ENCODE measurements at regions not wholly inside any gene's neighbourhood (a gene's known extent, or its start where the extent isn't known, plus 50 kb on each side); places are given as distances from the start of the nearest gene placed in this dataset.

- TF ChIP-seq, protein P1, sequence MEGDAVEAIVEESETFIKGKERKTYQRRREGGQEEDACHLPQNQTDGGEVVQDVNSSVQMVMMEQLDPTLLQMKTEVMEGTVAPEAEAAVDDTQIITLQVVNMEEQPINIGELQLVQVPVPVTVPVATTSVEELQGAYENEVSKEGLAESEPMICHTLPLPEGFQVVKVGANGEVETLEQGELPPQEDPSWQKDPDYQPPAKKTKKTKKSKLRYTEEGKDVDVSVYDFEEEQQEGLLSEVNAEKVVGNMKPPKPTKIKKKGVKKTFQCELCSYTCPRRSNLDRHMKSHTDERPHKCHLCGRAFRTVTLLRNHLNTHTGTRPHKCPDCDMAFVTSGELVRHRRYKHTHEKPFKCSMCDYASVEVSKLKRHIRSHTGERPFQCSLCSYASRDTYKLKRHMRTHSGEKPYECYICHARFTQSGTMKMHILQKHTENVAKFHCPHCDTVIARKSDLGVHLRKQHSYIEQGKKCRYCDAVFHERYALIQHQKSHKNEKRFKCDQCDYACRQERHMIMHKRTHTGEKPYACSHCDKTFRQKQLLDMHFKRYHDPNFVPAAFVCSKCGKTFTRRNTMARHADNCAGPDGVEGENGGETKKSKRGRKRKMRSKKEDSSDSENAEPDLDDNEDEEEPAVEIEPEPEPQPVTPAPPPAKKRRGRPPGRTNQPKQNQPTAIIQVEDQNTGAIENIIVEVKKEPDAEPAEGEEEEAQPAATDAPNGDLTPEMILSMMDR (conservative IDR thresholded peaks at IDR 0.05; ENCODE audit: low read depth in 2 of 2): no peak
- TF ChIP-seq NANOG (IDR thresholded peaks at IDR 0.05; ENCODE audit: borderline replicate concordance) (no peak), ZNF114 (CRISPR knock-in tag; IDR thresholded peaks at IDR 0.05) (no peak), EZH2phosphoT487 (IDR thresholded peaks at IDR 0.05; ENCODE audit: unreplicated experiment) (no peak), STAT1 (IDR thresholded peaks at IDR 0.05; ENCODE audit: unreplicated experiment) (no peak)
- TF ChIP-seq, protein P2, sequence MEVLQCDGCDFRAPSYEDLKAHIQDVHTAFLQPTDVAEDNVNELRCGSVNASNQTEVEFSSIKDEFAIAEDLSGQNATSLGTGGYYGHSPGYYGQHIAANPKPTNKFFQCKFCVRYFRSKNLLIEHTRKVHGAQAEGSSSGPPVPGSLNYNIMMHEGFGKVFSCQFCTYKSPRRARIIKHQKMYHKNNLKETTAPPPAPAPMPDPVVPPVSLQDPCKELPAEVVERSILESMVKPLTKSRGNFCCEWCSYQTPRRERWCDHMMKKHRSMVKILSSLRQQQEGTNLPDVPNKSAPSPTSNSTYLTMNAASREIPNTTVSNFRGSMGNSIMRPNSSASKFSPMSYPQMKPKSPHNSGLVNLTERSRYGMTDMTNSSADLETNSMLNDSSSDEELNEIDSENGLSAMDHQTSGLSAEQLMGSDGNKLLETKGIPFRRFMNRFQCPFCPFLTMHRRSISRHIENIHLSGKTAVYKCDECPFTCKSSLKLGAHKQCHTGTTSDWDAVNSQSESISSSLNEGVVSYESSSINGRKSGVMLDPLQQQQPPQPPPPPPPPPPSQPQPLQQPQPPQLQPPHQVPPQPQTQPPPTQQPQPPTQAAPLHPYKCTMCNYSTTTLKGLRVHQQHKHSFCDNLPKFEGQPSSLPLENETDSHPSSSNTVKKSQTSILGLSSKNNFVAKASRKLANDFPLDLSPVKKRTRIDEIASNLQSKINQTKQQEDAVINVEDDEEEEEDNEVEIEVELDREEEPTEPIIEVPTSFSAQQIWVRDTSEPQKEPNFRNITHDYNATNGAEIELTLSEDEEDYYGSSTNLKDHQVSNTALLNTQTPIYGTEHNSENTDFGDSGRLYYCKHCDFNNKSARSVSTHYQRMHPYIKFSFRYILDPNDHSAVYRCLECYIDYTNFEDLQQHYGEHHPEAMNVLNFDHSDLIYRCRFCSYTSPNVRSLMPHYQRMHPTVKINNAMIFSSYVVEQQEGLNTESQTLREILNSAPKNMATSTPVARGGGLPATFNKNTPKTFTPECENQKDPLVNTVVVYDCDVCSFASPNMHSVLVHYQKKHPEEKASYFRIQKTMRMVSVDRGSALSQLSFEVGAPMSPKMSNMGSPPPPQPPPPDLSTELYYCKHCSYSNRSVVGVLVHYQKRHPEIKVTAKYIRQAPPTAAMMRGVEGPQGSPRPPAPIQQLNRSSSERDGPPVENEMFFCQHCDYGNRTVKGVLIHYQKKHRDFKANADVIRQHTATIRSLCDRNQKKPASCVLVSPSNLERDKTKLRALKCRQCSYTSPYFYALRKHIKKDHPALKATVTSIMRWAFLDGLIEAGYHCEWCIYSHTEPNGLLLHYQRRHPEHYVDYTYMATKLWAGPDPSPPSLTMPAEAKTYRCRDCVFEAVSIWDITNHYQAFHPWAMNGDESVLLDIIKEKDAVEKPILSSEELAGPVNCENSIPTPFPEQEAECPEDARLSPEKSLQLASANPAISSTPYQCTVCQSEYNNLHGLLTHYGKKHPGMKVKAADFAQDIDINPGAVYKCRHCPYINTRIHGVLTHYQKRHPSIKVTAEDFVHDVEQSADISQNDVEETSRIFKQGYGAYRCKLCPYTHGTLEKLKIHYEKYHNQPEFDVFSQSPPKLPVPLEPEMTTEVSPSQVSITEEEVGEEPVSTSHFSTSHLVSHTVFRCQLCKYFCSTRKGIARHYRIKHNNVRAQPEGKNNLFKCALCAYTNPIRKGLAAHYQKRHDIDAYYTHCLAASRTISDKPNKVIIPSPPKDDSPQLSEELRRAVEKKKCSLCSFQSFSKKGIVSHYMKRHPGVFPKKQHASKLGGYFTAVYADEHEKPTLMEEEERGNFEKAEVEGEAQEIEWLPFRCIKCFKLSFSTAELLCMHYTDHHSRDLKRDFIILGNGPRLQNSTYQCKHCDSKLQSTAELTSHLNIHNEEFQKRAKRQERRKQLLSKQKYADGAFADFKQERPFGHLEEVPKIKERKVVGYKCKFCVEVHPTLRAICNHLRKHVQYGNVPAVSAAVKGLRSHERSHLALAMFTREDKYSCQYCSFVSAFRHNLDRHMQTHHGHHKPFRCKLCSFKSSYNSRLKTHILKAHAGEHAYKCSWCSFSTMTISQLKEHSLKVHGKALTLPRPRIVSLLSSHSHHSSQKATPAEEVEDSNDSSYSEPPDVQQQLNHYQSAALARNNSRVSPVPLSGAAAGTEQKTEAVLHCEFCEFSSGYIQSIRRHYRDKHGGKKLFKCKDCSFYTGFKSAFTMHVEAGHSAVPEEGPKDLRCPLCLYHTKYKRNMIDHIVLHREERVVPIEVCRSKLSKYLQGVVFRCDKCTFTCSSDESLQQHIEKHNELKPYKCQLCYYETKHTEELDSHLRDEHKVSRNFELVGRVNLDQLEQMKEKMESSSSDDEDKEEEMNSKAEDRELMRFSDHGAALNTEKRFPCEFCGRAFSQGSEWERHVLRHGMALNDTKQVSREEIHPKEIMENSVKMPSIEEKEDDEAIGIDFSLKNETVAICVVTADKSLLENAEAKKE (CRISPR knock-in tag; IDR thresholded peaks at IDR 0.05): no peak
These were observed 672.1 kb downstream of the MAFB start (continued) for GRCh38 chr20:40016890-40017289.

DNA sequence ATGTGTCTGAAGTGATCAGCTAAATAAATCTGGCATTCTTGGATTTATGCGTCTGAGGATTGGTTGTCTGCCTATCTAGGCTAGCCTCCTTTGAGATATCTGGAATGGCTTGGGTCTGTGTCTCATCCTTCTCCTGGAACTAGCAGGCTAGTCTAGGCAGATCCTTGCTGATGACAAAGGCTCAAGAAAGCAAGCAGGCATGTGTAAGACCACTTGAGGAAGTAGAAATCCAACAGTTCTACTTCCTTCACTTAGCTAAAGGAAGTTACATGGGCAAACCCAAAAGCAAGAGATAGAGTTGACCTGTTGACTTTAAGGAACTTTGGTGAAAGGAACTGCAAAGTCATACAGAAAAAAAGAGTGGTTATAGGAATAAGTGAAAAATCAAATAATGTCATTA is 672.6 kb downstream of the MAFB start:
- H2AFZ ChIP-seq: no peak overlapping the region
- H3K36me3 Mint-ChIP-seq (ENCODE audit: low read depth): no peaks in the 10 kb centered on the region
- no peak overlapping the region for H3K4me2 ChIP-seq
- no peak for ATAC-seq
- H3K79me2 ChIP-seq (replicated peaks; ENCODE audit: insufficient read depth): no peaks in the 10 kb centered on the region
- H3F3A ChIP-seq (replicated peaks; ENCODE audit: low read depth): no peaks in the 10 kb centered on the region
- no peaks in the 10 kb centered on the region for H3K4me1 Mint-ChIP-seq
- no peaks in the 10 kb centered on the region for H3K36me3 ChIP-seq (ENCODE audit: insufficient read depth)
- H3K27ac ChIP-seq (ENCODE audit: low read depth): no peak overlapping the region
- no peak overlapping the region for H3K4me3 Mint-ChIP-seq
- no peak for DNase-seq (ENCODE audit: low spot score)
- H3K4me1 ChIP-seq (ENCODE audit: insufficient read depth): no peaks in the 10 kb centered on the region
- no peaks in the 10 kb centered on the region for H3K9me2 ChIP-seq (ENCODE audit: insufficient read depth)
- no peak overlapping the region for H3K27ac Mint-ChIP-seq
- H3K27me3 ChIP-seq (ENCODE audit: insufficient read depth): no peaks in the 10 kb centered on the region
- no peaks in the 10 kb centered on the region for H3K9me3 Mint-ChIP-seq
- no peaks in the 10 kb centered on the region for H3K27me3 Mint-ChIP-seq (ENCODE audit: insufficient read depth, low read depth, poor library complexity)
- H3K4me3 ChIP-seq: no peak overlapping the region
- H4K20me1 ChIP-seq (replicated peaks; ENCODE audit: insufficient read depth): no peaks in the 10 kb centered on the region
- TF ChIP-seq NANOG (IDR thresholded peaks at IDR 0.05; ENCODE audit: borderline replicate concordance) (no peak), EZH2 (IDR thresholded peaks at IDR 0.05; ENCODE audit: low read depth, unreplicated experiment) (no peak), CREB1 (CRISPR knock-in tag; IDR thresholded peaks at IDR 0.05; ENCODE audit: low read depth) (no peak), JUNB (IDR thresholded peaks at IDR 0.05; ENCODE audit: unreplicated experiment) (no peak), REST (IDR thresholded peaks at IDR 0.05; ENCODE audit: unreplicated experiment) (no peak), STAT1 (IDR thresholded peaks at IDR 0.05; ENCODE audit: unreplicated experiment) (no peak), ZNF114 (CRISPR knock-in tag; IDR thresholded peaks at IDR 0.05) (no peak), ZNF331 (CRISPR knock-in tag; IDR thresholded peaks at IDR 0.05; ENCODE audit: low read depth) (no peak), POLR2AphosphoS5 (IDR thresholded peaks at IDR 0.05; ENCODE audit: low read depth) (no peak), EZH2phosphoT487 (IDR thresholded peaks at IDR 0.05; ENCODE audit: unreplicated experiment) (no peak)
